GM21515 (cell line): ENCODE measurements at regions not wholly inside any gene's neighbourhood (a gene's known extent, or its start where the extent isn't known, plus 50 kb on each side); places are given as distances from the start of the nearest gene placed in this dataset.

Experiments used
- ATAC-seq: cut with Tn5 transposase; IDR thresholded peaks from one replicate; pipeline ENCODE4 v1.9.1; 2021; ENCODE audit not compliant: unreplicated experiment

DNA sequence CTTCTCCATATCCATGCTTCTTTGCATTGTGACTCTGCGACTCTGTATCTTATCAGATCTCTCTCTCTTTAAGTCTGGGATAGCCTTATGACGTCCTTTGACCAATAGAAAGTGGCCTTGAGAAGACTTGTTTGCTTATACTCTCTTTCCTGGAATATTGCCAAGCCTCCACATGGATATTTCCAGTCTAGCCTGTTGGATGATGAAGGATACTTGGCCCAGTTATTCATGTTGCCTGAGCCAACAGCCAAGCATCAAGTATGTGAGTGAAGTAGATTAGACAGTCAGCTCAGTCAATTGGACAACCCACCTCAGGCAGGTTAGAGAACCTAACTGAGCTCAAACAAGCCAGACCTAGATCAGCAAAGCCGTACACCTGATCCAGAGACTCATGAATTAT, 864.2 kb upstream of the MGAT4C start:
- no peak for ATAC-seq

GRCh38 chr12:87119713-87120112, 863.5 kb upstream of the MGAT4C start:
- ATAC-seq: no peak

GRCh38 chr12:87117526-87117925, 861.3 kb upstream of the MGAT4C start:
- no peak for ATAC-seq

DNA sequence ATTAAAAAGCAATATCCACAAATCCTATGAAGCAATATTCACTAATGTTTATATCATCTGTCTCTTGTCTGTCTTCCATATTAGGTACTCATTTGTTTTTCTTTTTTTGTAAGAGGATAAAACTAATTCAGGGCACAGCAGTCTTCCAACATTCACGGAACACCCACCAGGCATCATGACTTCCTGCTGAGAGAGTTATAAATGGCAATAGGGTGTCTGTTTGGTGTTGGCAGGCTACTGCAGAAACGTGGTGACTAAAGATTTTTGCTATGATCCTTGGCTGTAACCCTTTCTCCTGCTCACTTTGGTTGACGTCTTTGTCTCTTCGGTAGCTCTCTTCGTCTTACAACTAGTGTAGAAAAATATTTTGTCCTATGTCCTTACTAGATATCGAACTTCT, 860.6 kb upstream of the MGAT4C start:
- no peak for ATAC-seq

- ATAC-seq: no peak
Observed at GRCh38 chr12:87112571-87113345, 856.6 kb upstream of the MGAT4C start.

- ATAC-seq: no peak
Observed at GRCh38 chr12:87107766-87108165, 851.6 kb upstream of the MGAT4C start.

- ATAC-seq: no peak
Observed at GRCh38 chr12:87107270-87107669, 851.1 kb upstream of the MGAT4C start.

DNA sequence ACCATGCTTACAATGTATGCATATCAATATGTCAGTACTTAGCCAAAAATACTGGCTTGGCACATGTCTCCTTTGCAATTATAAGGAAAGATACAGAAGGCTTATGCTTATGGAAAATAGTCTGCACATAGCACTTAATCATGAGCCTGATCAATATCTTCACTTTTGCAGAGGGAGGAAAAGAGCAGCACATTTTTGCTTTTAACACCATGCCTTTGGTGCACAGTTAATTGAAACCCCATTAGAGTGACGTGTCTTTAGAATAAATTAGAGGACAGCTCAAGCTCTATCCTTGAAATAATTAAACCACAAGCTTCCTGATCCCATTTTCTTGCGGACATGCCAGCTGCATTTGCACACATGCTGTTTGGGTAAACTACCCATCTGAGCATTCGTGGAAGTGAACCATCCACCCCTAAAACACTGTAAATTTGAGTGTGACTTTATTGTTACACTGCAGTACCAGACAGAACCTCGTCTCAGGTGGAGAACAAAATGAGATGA, 839.9 kb upstream of the MGAT4C start:
- ATAC-seq: no peak

DNA sequence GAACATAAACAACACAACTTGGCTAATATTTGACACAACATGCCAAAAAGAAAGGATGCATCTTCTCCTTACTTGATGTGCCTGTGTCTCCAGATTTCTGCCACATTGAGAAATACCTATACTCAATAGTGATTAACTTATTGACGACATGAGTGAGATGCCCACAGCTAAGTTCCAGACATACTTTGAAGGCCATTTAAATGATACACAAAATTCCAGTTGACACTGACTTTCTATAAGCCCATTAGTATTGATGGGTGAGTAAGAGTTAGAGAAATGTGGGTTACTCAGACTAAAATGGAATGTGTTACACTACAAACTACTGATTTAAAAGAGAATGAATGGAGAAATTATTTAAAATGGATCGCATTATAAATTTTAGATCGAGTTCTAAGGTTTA, 838.2 kb upstream of the MGAT4C start:
- no peak for ATAC-seq

DNA sequence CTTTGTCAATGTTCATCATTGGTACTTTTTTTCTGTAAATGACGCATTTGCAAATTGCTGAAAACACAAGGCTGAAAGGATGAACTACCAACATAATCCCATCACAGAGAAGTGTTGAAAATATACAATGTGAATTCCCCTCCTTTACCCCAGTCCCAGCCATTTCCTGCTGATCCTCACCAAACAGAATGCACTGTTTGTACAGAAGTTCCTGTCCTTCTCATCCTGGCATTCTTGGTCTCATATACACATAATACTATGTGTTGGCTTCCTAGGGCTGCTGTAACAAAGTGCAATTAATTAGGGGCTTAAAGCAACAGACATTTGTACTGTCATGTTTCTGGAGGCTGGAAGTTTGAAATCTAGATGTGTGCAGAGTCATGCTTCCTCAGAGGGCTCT, 836.2 kb upstream of the MGAT4C start:
- no peak for ATAC-seq

GRCh38 chr12:87086118-87086891, 830.1 kb upstream of the MGAT4C start:
- no peak for ATAC-seq

- no peak for ATAC-seq
Observed at GRCh38 chr12:87085286-87085685, 829.1 kb upstream of the MGAT4C start.

- ATAC-seq: no peak
Observed at GRCh38 chr12:87082756-87083155, 826.6 kb upstream of the MGAT4C start.

- no peak for ATAC-seq
Observed at GRCh38 chr12:87074781-87075180, 818.6 kb upstream of the MGAT4C start.

DNA sequence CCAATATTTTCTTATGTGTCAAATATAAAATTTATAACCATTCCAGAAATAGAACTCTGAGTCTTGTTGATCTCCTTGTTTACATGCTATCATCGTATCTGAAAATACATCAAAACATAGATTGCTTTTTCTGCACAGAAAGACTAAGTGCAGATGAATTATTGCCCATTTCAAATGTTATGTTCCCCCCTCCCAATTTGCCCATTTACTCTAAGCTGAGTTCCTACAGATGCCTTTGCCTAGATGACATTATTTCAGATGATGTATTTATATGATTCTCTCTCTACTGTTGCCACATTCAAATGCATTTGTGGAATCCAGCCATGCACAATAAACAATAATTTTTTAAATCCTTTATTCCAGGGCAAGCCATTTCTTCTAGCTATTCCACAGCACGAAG, 810.1 kb upstream of the MGAT4C start:
- no peak for ATAC-seq

GRCh38 chr12:87059231-87059630, 803.0 kb upstream of the MGAT4C start:
- no peak for ATAC-seq

- ATAC-seq: no peak
Observed at GRCh38 chr12:87054226-87054625, 798.0 kb upstream of the MGAT4C start.

- no peak for ATAC-seq
Observed at GRCh38 chr12:87051621-87052020, 795.4 kb upstream of the MGAT4C start.

DNA sequence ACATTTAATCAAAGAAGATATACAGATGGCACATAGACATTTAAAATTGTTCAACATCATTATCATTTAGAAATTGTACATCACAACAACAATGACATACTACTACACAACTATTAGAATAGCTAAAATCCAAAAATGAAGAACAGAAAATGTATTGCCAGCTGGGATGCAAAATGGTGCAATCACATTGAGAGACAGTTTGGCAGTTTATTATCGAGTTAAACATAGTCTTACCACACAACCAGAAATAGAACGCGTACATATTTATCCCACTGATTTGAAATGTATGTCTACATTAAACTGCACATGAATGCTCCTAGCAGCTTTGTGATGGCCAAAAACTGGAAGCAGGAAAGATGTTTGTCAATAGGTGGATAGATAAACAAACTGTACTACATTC, 791.5 kb upstream of the MGAT4C start:
- ATAC-seq: no peak

- ATAC-seq: no peak
Observed at GRCh38 chr12:87039536-87039935, 783.3 kb upstream of the MGAT4C start.

DNA sequence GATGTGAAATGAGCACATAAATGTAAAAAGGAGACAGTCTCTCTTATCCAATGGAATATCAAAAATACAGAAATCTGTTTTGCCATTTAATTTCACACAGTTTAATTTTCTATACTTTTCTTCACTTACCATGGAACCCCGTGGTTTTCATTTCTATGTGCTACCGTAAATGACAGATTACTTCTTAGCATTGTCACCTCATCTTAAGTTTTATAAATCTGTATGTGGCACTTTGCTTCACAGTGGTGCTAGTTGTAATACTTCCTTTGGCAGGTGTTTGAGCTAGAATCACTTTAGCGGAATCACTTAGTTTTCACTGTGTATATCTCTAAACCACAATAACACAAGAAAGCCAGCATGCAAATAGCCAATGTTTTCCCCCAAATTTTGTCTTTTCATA, 781.9 kb upstream of the MGAT4C start:
- no peak for ATAC-seq

- no peak for ATAC-seq
Observed at GRCh38 chr12:87025976-87026375, 769.8 kb upstream of the MGAT4C start.
